ENCODE measurements at regions not wholly inside any gene's neighbourhood (a gene's known extent, or its start where the extent isn't known, plus 50 kb on each side); places are given as distances from the start of the nearest gene placed in this dataset.

DNA sequence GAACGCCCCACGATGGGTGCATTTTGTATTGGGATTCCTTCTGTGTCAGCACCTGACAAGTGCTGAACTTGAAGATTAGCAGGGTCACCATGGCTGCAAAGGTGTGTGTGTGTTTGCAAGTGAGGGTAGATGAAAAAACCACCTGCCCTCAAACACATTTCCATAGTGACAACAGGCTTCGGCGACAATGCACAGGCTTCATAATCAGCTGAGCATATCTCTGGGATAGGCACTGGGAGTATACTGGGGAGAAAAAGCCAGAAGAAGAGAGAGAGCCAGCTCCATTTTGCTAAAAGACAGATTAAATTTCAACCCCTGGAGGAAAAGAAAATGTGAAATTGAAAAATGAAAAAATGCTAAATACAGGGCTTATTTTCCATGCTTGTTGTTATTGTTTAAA is 656.1 kb downstream of the INHBA start:
- TF ChIP-seq FOXM1 (IDR thresholded peaks at IDR 0.05; ENCODE audit: low read depth) (no peak), RAD21 (IDR thresholded peaks at IDR 0.05; ENCODE audit: low read length) (no peak), POLR2AphosphoS5 (IDR thresholded peaks at IDR 0.05; ENCODE audit: low read depth, low read length) (no peak), TAF1 (IDR thresholded peaks at IDR 0.05; ENCODE audit: borderline replicate concordance, low read depth, low read length) (no peak), YY1 (IDR thresholded peaks at IDR 0.05; ENCODE audit: low read depth) (no peak), EZH2phosphoT487 (IDR thresholded peaks at IDR 0.05; ENCODE audit: borderline replicate concordance, low read depth) (no peak), MXI1 (IDR thresholded peaks at IDR 0.05; ENCODE audit: low read depth, low read length) (no peak), NFIC (IDR thresholded peaks at IDR 0.05; ENCODE audit: borderline replicate concordance) (no peak), SMC3 (IDR thresholded peaks at IDR 0.05; ENCODE audit: low read depth, low read length) (no peak), ZBTB33 (IDR thresholded peaks at IDR 0.05; ENCODE audit: borderline replicate concordance, low read depth) (no peak), ELF1 (IDR thresholded peaks at IDR 0.05) (no peak)
- TF ChIP-seq, protein P1, sequence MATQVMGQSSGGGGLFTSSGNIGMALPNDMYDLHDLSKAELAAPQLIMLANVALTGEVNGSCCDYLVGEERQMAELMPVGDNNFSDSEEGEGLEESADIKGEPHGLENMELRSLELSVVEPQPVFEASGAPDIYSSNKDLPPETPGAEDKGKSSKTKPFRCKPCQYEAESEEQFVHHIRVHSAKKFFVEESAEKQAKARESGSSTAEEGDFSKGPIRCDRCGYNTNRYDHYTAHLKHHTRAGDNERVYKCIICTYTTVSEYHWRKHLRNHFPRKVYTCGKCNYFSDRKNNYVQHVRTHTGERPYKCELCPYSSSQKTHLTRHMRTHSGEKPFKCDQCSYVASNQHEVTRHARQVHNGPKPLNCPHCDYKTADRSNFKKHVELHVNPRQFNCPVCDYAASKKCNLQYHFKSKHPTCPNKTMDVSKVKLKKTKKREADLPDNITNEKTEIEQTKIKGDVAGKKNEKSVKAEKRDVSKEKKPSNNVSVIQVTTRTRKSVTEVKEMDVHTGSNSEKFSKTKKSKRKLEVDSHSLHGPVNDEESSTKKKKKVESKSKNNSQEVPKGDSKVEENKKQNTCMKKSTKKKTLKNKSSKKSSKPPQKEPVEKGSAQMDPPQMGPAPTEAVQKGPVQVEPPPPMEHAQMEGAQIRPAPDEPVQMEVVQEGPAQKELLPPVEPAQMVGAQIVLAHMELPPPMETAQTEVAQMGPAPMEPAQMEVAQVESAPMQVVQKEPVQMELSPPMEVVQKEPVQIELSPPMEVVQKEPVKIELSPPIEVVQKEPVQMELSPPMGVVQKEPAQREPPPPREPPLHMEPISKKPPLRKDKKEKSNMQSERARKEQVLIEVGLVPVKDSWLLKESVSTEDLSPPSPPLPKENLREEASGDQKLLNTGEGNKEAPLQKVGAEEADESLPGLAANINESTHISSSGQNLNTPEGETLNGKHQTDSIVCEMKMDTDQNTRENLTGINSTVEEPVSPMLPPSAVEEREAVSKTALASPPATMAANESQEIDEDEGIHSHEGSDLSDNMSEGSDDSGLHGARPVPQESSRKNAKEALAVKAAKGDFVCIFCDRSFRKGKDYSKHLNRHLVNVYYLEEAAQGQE (IDR thresholded peaks at IDR 0.05; ENCODE audit: low read depth, low read length), result no peak
- TF ChIP-seq, protein P2, sequence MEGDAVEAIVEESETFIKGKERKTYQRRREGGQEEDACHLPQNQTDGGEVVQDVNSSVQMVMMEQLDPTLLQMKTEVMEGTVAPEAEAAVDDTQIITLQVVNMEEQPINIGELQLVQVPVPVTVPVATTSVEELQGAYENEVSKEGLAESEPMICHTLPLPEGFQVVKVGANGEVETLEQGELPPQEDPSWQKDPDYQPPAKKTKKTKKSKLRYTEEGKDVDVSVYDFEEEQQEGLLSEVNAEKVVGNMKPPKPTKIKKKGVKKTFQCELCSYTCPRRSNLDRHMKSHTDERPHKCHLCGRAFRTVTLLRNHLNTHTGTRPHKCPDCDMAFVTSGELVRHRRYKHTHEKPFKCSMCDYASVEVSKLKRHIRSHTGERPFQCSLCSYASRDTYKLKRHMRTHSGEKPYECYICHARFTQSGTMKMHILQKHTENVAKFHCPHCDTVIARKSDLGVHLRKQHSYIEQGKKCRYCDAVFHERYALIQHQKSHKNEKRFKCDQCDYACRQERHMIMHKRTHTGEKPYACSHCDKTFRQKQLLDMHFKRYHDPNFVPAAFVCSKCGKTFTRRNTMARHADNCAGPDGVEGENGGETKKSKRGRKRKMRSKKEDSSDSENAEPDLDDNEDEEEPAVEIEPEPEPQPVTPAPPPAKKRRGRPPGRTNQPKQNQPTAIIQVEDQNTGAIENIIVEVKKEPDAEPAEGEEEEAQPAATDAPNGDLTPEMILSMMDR (IDR thresholded peaks at IDR 0.05), result no peak

All from SK-N-SH (cell line).